Calu3 (cell line): ENCODE measurements at regions not wholly inside any gene's neighbourhood (a gene's known extent, or its start where the extent isn't known, plus 50 kb on each side); places are given as distances from the start of the nearest gene placed in this dataset.
A peak's percentile ranks its signal among the peaks of the same experiment; 100 is the strongest.

Source experiments
- BruUV-seq: library from RNA; stranded (reverse); fragments of 400-500 nt; replicated peaks from 2 replicates; lab custom pipeline; 2021; lab: Mats Ljungman, UMichigan
- CTCF ChIA-PET: fragments of 300-600 bp; sonication (Branson Sonifier 250); formaldehyde crosslinking; loops from one replicate; lab custom pipeline; 2022; ENCODE audit warnings: antibody characterized with exemption; lab: Charles Lee
- DNase-seq: peaks from one replicate; pipeline ENCODE4 v3.0.0; 2022
- H3K27ac Mint-ChIP-seq: one replicate; pipeline ENCODE4 v1.8.0; 2022; ENCODE audit warnings: mixed read lengths; ENCODE audit not compliant: unreplicated experiment
- H3K27me3 Mint-ChIP-seq: one replicate; pipeline ENCODE4 v1.8.0; 2022; ENCODE audit warnings: mixed read lengths; ENCODE audit not compliant: unreplicated experiment
- H3K36me3 Mint-ChIP-seq: one replicate; pipeline ENCODE4 v1.8.0; 2022; ENCODE audit warnings: mild to moderate bottlenecking, moderate library complexity, mixed read lengths; ENCODE audit not compliant: insufficient read depth, unreplicated experiment
- H3K4me1 Mint-ChIP-seq: one replicate; pipeline ENCODE4 v1.8.0; 2022; ENCODE audit warnings: mild to moderate bottlenecking, low read depth, mixed read lengths; ENCODE audit not compliant: unreplicated experiment
- H3K4me3 Mint-ChIP-seq: one replicate; pipeline ENCODE4 v1.8.0; 2022; ENCODE audit warnings: mild to moderate bottlenecking, low read depth, moderate library complexity, mixed read lengths; ENCODE audit not compliant: unreplicated experiment
- H3K9me3 Mint-ChIP-seq: one replicate; pipeline ENCODE4 v1.8.0; 2022; ENCODE audit warnings: low read depth, mixed read lengths; ENCODE audit not compliant: unreplicated experiment
- CTCF ChIP-seq: fragments of 200-600 bp; IDR thresholded peaks from one replicate; pipeline ENCODE4 v1.8.0; 2022; ENCODE audit warnings: antibody characterized with exemption; ENCODE audit not compliant: unreplicated experiment
- intact Hi-C: fragments of 100-400 bp; cut with micrococcal nuclease; formaldehyde crosslinking; loops from one replicate; pipeline ENCODE4 v1.10.0; 2022; ENCODE audit not compliant: unreplicated experiment

DNA sequence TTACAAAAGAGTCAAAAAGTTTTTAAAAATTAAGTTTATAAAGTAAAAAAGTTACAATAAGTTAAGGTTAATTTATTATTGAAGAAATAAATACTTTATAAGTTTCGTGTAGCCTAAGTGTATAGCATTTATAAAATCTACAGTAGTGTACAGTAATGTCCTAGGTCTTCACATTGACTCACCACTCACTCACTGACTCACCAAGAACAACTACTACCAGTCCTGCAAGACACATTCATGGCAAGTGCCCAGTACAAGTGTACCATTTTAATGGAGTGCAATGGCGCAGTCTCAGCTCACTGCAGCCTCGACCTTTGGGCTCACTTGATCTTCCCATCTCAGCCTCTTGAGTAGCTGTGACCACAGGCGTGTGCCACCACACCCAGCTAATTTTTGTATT lies 128.2 kb downstream of the GPX5 start:
- Mint-ChIP-seq H3K27me3 (peaks cover 35% of the 10 kb centered on the region), H3K27ac (no peak overlapping the region), H3K4me1 (peaks cover 8% of the 10 kb centered on the region), H3K36me3 (peaks cover 21% of the 10 kb centered on the region), H3K9me3 (no peaks in the 10 kb centered on the region), H3K4me3 (no peak overlapping the region)
- no TSS peak for BruUV-seq
- TF ChIP-seq CTCF, result no peak
- intact Hi-C loops, result no loop called here
- no peak for DNase-seq
- CTCF ChIA-PET, result no interaction called here

- peaks cover 35% of the 10 kb centered on the region for H3K27me3 Mint-ChIP-seq
- intact Hi-C loops, result no loop called here
- CTCF ChIA-PET, result interaction anchor here (1.2 kb wide), 1 partner anchor 48 kb away, joined by 3 read pairs; no protein-coding TSS in a partner anchor
- DNase-seq, result no peak
- no peak overlapping the region for H3K4me3 Mint-ChIP-seq
- peaks cover 25% of the 10 kb centered on the region for H3K36me3 Mint-ChIP-seq
- BruUV-seq, result no TSS peak
- H3K4me1 Mint-ChIP-seq, result peaks cover 15% of the 10 kb centered on the region
- TF ChIP-seq CTCF, result no peak
- no peaks in the 10 kb centered on the region for H3K9me3 Mint-ChIP-seq
- no peak overlapping the region for H3K27ac Mint-ChIP-seq
Measured at GRCh38 chr6:28655164-28655563, 129.5 kb downstream of the GPX5 start.

DNA sequence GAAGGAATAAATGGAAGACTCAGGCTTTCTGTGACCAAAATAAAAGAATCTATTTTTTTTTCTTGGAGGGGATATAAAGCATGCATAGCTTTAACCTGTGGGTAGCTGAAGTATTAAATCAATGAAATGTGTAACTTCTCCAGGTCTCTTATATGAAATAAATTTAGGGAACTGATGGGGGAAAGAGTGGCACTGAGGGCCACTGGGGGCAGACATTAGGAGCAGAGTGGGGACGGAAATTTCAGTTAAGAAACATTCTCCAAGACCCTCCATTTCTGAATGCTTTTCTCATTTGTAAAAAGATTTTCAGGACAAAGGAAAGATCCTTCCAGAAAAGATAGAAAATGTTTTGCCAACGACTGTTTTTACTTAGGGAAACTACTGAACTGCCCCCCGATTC lies 131.0 kb downstream of the GPX5 start:
- peaks cover 28% of the 10 kb centered on the region for H3K27me3 Mint-ChIP-seq
- BruUV-seq, result no TSS peak
- H3K27ac Mint-ChIP-seq, result no peak overlapping the region
- H3K9me3 Mint-ChIP-seq, result no peaks in the 10 kb centered on the region
- peak overlapping the region; percentile 94 for H3K4me3 Mint-ChIP-seq
- H3K36me3 Mint-ChIP-seq, result peaks cover 25% of the 10 kb centered on the region
- CTCF ChIA-PET, result interaction anchor here (0.6 kb wide), 1 partner anchor 38 kb away, joined by 3 read pairs; no protein-coding TSS in a partner anchor
- intact Hi-C loops, result no loop called here
- peaks cover 15% of the 10 kb centered on the region for H3K4me1 Mint-ChIP-seq
- no peak for DNase-seq
- TF ChIP-seq CTCF, result no peak

- peaks cover 25% of the 10 kb centered on the region for H3K36me3 Mint-ChIP-seq
- no peak for TF ChIP-seq CTCF
- BruUV-seq, result no TSS peak
- H3K4me3 Mint-ChIP-seq, result peak overlapping the region; percentile 94
- peaks cover 15% of the 10 kb centered on the region for H3K4me1 Mint-ChIP-seq
- no peak for DNase-seq
- intact Hi-C loops, result no loop called here
- no peaks in the 10 kb centered on the region for H3K9me3 Mint-ChIP-seq
- peaks cover 21% of the 10 kb centered on the region for H3K27me3 Mint-ChIP-seq
- peak overlapping the region; percentile 95 for H3K27ac Mint-ChIP-seq
- CTCF ChIA-PET, result interaction anchor here (0.6 to 1.1 kb wide), 2 partner anchors 39 to 71 kb away, joined by 3 to 4 read pairs; a partner anchor contains a TSS
Measured at GRCh38 chr6:28657381-28657768, 131.7 kb downstream of the GPX5 start.
